Kidney (tissue), 13 donors: ENCODE measurements at regions not wholly inside any gene's neighbourhood (a gene's known extent, or its start where the extent isn't known, plus 50 kb on each side); places are given as distances from the start of the nearest gene placed in this dataset.

Experiments used
- DNase-seq, 5 donors: peaks; one replicate each; pipeline ENCODE4 v3.0.0-alpha.2; 2013 to 2020
- FAIRE-seq: peaks from 2 replicates; lab custom pipeline; 2012; peaks lifted over from hg19 to GRCh38; lab: Jason Lieb, UNC
- H3K27ac ChIP-seq, 2 donors: one replicate each; pipeline ENCODE4 v1.7.0; 2013; ENCODE audit warnings: low read depth in 2 of 2, low read length in 2 of 2, inconsistent platforms in 1 of 2
- H3K27me3 ChIP-seq: one replicate; pipeline ENCODE4 v1.7.1; 2013; ENCODE audit warnings: low read length, inconsistent platforms; ENCODE audit not compliant: control insufficient read depth, insufficient read depth
- H3K36me3 ChIP-seq, 3 donors: one replicate each; pipeline versions ENCODE4 v1.7.0 to v1.7.1; 2013; ENCODE audit warnings: low read length in 3 of 3, control low read depth in 1 of 3, inconsistent platforms in 1 of 3; ENCODE audit not compliant: insufficient read depth in 3 of 3, control insufficient read depth in 2 of 3
- H3K4me1 ChIP-seq, 3 donors: one replicate each; pipeline versions ENCODE4 v1.7.0 to v1.7.1; 2013; ENCODE audit warnings: low read length in 3 of 3, inconsistent platforms in 1 of 3, low read depth in 1 of 3; ENCODE audit not compliant: control insufficient read depth in 2 of 3, insufficient read depth in 2 of 3
- H3K4me3 ChIP-seq, 3 donors: one replicate each; pipeline versions ENCODE4 v1.7.0 to v1.8.1; 2013; ENCODE audit warnings: low read length in 3 of 3, control low read depth in 1 of 3, inconsistent platforms in 1 of 3
- H3K9ac ChIP-seq, 3 donors: one replicate each; pipeline versions ENCODE4 v1.7.0 to v1.7.1; 2013; ENCODE audit warnings: low read length in 3 of 3, control low read depth in 1 of 3, inconsistent platforms in 1 of 3
- H3K9me3 ChIP-seq, 3 donors: one replicate each; pipeline versions ENCODE4 v1.7.0 to v1.7.1; 2013; ENCODE audit warnings: low read length in 3 of 3, control low read depth in 1 of 3, inconsistent platforms in 1 of 3; ENCODE audit not compliant: control insufficient read depth in 2 of 3, insufficient read depth in 1 of 3
- CTCF ChIP-seq: IDR thresholded peaks from 3 replicates; pipeline ENCODE4 v1.5.1; 2012; ENCODE audit warnings: mild to moderate bottlenecking, moderate library complexity, borderline replicate concordance; ENCODE audit not compliant: insufficient read depth; ENCODE audit errors: extremely low read depth
- intact Hi-C: fragments of 100-400 bp; cut with DNase I; formaldehyde crosslinking; loops from one replicate; pipeline ENCODE4 v1.11.1; 2022
- donor health status: control.
- donor health status: control.
- donor health status: control.
- donor health status: control.
- donor health status: control.
- donor health status: DM: yes; HTN: yes; CAD: no.
- donor health status: Normal renal cell carcinoma (clear cell type).

- H3K9me3 ChIP-seq, result no peaks in the 10 kb centered on the region
- no peak for FAIRE-seq
- intact Hi-C loops, result no loop called here
These were observed 89.7 kb upstream of the PPARGC1A start for GRCh38 chr4:23979534-23979933.

GRCh38 chr4:23978002-23978401, 88.2 kb upstream of the PPARGC1A start:
- Histone ChIP-seq H3K36me3 (no peaks in the 10 kb centered on the region), H3K4me3 (no peak overlapping the region), H3K9me3 (no peaks in the 10 kb centered on the region), H3K27ac (no peak overlapping the region), H3K9ac (no peak overlapping the region), H3K4me1 (no peaks in the 10 kb centered on the region), H3K27me3 (no peaks in the 10 kb centered on the region)
- intact Hi-C loops, result no loop called here
- no peak for TF ChIP-seq CTCF
- DNase-seq (no peak), FAIRE-seq (no peak)

More at GRCh38 chr4:23979534-23979933, 89.7 kb upstream of the PPARGC1A start:
- Histone ChIP-seq H3K4me1 (no peaks in the 10 kb centered on the region), H3K36me3 (no peaks in the 10 kb centered on the region), H3K9ac (no peak overlapping the region), H3K27me3 (no peaks in the 10 kb centered on the region), H3K4me3 (no peak overlapping the region), H3K27ac (no peak overlapping the region)
- TF ChIP-seq CTCF, result no peak
- no peak for DNase-seq

- Histone ChIP-seq H3K9ac (no peak overlapping the region), H3K4me1 (no peaks in the 10 kb centered on the region), H3K9me3 (no peaks in the 10 kb centered on the region), H3K27me3 (no peaks in the 10 kb centered on the region), H3K27ac (no peak overlapping the region), H3K4me3 (no peak overlapping the region), H3K36me3 (no peaks in the 10 kb centered on the region)
- intact Hi-C loops, result no loop called here
- DNase-seq, result no peak
- no peak for FAIRE-seq
- TF ChIP-seq CTCF, result no peak
These were observed 86.6 kb upstream of the PPARGC1A start for GRCh38 chr4:23976423-23976822.

GRCh38 chr4:23973308-23973855, 83.5 kb upstream of the PPARGC1A start:
- Histone ChIP-seq H3K36me3 (no peaks in the 10 kb centered on the region), H3K9me3 (no peaks in the 10 kb centered on the region), H3K27me3 (no peaks in the 10 kb centered on the region), H3K9ac (no peak overlapping the region), H3K4me3 (no peak overlapping the region), H3K4me1 (peaks cover 3 to 10% (median 7%) of the 10 kb centered on the region in 3 donors), H3K27ac (no peak overlapping the region)
- TF ChIP-seq CTCF, result no peak
- no peak for DNase-seq
- no peak for FAIRE-seq
- intact Hi-C loops, result no loop called here
